HepG2 (cell line): ENCODE measurements at regions not wholly inside any gene's neighbourhood (a gene's known extent, or its start where the extent isn't known, plus 50 kb on each side); places are given as distances from the start of the nearest gene placed in this dataset.

Experiments
- FOXK2 ChIP-seq: fragments of 450-650 bp; IDR thresholded peaks from 2 replicates; pipeline ENCODE4 v1.6.1; 2016
- HOXA7 ChIP-seq: sonication (generic); formaldehyde crosslinking; IDR thresholded peaks from 2 replicates; pipeline ENCODE4 v1.8.1; 2022; ENCODE audit warnings: mild to moderate bottlenecking, missing genetic modification reagents, moderate library complexity
- JARID2 ChIP-seq: sonication (generic); formaldehyde crosslinking; IDR thresholded peaks from 2 replicates; pipeline ENCODE4 v1.8.1; 2023; ENCODE audit warnings: missing genetic modification reagents, inconsistent platforms; ENCODE audit not compliant: insufficient replicate concordance
- KMT2B ChIP-seq: IDR thresholded peaks from 2 replicates; pipeline ENCODE4 v1.6.1; 2016; ENCODE audit warnings: missing genetic modification reagents, missing compliant biosample characterization
- MED1 ChIP-seq: sonication (generic); formaldehyde crosslinking; IDR thresholded peaks from 2 replicates; pipeline ENCODE4 v1.4.0; 2020; ENCODE audit warnings: missing genetic modification reagents
- MZF1 ChIP-seq: sonication (generic); formaldehyde crosslinking; IDR thresholded peaks from 2 replicates; pipeline ENCODE4 v1.8.1; 2023; ENCODE audit warnings: mild to moderate bottlenecking, missing genetic modification reagents, borderline replicate concordance
- POGZ ChIP-seq: sonication (generic); formaldehyde crosslinking; IDR thresholded peaks from 2 replicates; pipeline ENCODE4 v1.4.0; 2020; ENCODE audit warnings: mild to moderate bottlenecking, missing genetic modification reagents
- RBFOX2 ChIP-seq: fragments of 200-400 bp; formaldehyde crosslinking; IDR thresholded peaks from 2 replicates; pipeline ENCODE4 v1.6.1; 2017; ENCODE audit warnings: low read depth, mild to moderate bottlenecking, low read length
- SOX13 ChIP-seq, 3 experiments: fragments of 450-650 bp in 1 of 3; sonication (generic) in 1 of 3; formaldehyde crosslinking in 1 of 3; IDR thresholded peaks in 2 of 3; conservative IDR thresholded peaks in 1 of 3; 2 replicates each; pipeline versions ENCODE4 v1.5.0 to v1.6.1; 2016 to 2020; ENCODE audit warnings: antibody characterized with exemption in 1 of 3, mild to moderate bottlenecking in 1 of 3, missing compliant biosample characterization in 1 of 3, missing genetic modification reagents in 1 of 3, moderate library complexity in 1 of 3
- ZMYM3 ChIP-seq: sonication (generic); formaldehyde crosslinking; IDR thresholded peaks from 2 replicates; pipeline ENCODE4 v1.5.1; 2020; ENCODE audit warnings: mild to moderate bottlenecking, missing genetic modification reagents
- ZNF10 ChIP-seq: sonication (generic); formaldehyde crosslinking; IDR thresholded peaks from 2 replicates; pipeline ENCODE4 v1.4.0; 2020; ENCODE audit warnings: mild to moderate bottlenecking, low read depth, missing genetic modification reagents, borderline replicate concordance
- ZNF24 ChIP-seq: fragments of 450-650 bp; IDR thresholded peaks from 2 replicates; pipeline ENCODE4 v1.6.1; 2017; ENCODE audit warnings: antibody characterized with exemption, mild to moderate bottlenecking
- ZNF543 ChIP-seq: sonication (generic); formaldehyde crosslinking; IDR thresholded peaks from 2 replicates; pipeline ENCODE4 v1.4.0; 2020; ENCODE audit warnings: mild to moderate bottlenecking, missing genetic modification reagents
- ZNF660 ChIP-seq: sonication (generic); formaldehyde crosslinking; IDR thresholded peaks from 2 replicates; pipeline ENCODE4 v1.5.1; 2020; ENCODE audit warnings: mild to moderate bottlenecking, low read depth, missing genetic modification reagents, borderline replicate concordance
- ZNF737 ChIP-seq: sonication (generic); formaldehyde crosslinking; IDR thresholded peaks from 2 replicates; pipeline ENCODE4 v1.5.0; 2020; ENCODE audit warnings: missing genetic modification reagents, mild to moderate bottlenecking, borderline replicate concordance
- ZSCAN21 ChIP-seq: sonication (generic); formaldehyde crosslinking; IDR thresholded peaks from 2 replicates; pipeline ENCODE4 v1.8.0; 2022; ENCODE audit warnings: mild to moderate bottlenecking, missing genetic modification reagents, moderate library complexity, borderline replicate concordance
- ZSCAN30 ChIP-seq: sonication (generic); formaldehyde crosslinking; IDR thresholded peaks from 2 replicates; pipeline ENCODE4 v1.5.0; 2020; ENCODE audit warnings: mild to moderate bottlenecking, missing genetic modification reagents
- TF ChIP-seq, protein P1 (sequence below): sonication (generic); formaldehyde crosslinking; IDR thresholded peaks from 2 replicates; pipeline ENCODE4 v1.4.0; 2020; ENCODE audit warnings: missing genetic modification reagents
- TF ChIP-seq, protein P2 (sequence below): fragments of 450-650 bp; IDR thresholded peaks from 2 replicates; pipeline ENCODE4 v1.6.1; 2017
- TF ChIP-seq, protein P3 (sequence below): sonication (generic); formaldehyde crosslinking; conservative IDR thresholded peaks from 2 replicates; pipeline ENCODE4 v1.4.0; 2020; ENCODE audit warnings: missing genetic modification reagents
- TF ChIP-seq, protein P4 (sequence below): sonication (generic); formaldehyde crosslinking; conservative IDR thresholded peaks from 2 replicates; pipeline ENCODE4 v1.5.0; 2020; ENCODE audit warnings: missing genetic modification reagents
- TF ChIP-seq, protein P5 (sequence below): sonication (generic); formaldehyde crosslinking; conservative IDR thresholded peaks from 2 replicates; pipeline ENCODE4 v1.8.1; 2023; ENCODE audit warnings: missing genetic modification reagents
- TF ChIP-seq, protein P6 (sequence below): sonication (generic); formaldehyde crosslinking; conservative IDR thresholded peaks from 2 replicates; pipeline ENCODE4 v1.4.0; 2020; ENCODE audit warnings: missing genetic modification reagents

DNA sequence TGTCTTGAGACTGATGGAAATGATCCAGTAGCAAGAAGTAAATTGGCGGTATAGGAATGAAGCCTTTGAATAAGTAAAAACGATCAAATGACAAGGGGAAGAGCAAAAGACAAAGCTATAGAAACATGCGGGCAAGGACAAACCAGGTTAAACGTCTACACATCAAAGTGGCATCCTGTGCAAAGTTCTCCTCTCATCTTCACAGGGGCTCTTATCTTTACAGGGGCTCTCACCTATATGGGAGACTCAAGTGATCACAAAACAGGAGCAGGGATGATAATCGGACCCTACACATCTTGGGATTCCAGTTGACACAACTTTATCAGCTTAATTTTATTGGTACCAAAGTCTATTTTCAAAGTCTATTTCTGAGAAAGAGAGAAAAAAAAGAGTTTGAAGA lies 1778.9 kb upstream of the CELF4 start (continued):
- TF ChIP-seq, protein P1, sequence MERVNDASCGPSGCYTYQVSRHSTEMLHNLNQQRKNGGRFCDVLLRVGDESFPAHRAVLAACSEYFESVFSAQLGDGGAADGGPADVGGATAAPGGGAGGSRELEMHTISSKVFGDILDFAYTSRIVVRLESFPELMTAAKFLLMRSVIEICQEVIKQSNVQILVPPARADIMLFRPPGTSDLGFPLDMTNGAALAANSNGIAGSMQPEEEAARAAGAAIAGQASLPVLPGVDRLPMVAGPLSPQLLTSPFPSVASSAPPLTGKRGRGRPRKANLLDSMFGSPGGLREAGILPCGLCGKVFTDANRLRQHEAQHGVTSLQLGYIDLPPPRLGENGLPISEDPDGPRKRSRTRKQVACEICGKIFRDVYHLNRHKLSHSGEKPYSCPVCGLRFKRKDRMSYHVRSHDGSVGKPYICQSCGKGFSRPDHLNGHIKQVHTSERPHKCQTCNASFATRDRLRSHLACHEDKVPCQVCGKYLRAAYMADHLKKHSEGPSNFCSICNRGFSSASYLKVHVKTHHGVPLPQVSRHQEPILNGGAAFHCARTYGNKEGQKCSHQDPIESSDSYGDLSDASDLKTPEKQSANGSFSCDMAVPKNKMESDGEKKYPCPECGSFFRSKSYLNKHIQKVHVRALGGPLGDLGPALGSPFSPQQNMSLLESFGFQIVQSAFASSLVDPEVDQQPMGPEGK (CRISPR knock-in tag): no peak
- TF ChIP-seq ZNF10 (CRISPR knock-in tag) (no peak), ZNF660 (no peak), HOXA7 (no peak), MED1 (CRISPR knock-in tag) (peak; percentile 73), KMT2B (no peak), JARID2 (no peak), ZNF737 (no peak), POGZ (CRISPR knock-in tag) (peak; percentile 71), ZMYM3 (CRISPR knock-in tag) (no peak), SOX13 (IDR thresholded peaks at IDR 0.05) (peak; percentile 62), SOX13 (CRISPR knock-in tag; conservative IDR thresholded peaks at IDR 0.05 in 1 of 2, IDR thresholded peaks at IDR 0.05 in 1 of 2) (peak in 1 of 2 experiments; percentile 90; a peak in 2 of 4 replicates), ZSCAN30 (0 out of 2 replicates have a peak, but pooled peaks have one; percentile 43), ZSCAN21 (CRISPR knock-in tag) (no peak), ZNF543 (CRISPR knock-in tag) (no peak), MZF1 (CRISPR knock-in tag) (no peak), RBFOX2 (no peak), ZNF24 (no peak), FOXK2 (no peak)
- TF ChIP-seq, protein P2, sequence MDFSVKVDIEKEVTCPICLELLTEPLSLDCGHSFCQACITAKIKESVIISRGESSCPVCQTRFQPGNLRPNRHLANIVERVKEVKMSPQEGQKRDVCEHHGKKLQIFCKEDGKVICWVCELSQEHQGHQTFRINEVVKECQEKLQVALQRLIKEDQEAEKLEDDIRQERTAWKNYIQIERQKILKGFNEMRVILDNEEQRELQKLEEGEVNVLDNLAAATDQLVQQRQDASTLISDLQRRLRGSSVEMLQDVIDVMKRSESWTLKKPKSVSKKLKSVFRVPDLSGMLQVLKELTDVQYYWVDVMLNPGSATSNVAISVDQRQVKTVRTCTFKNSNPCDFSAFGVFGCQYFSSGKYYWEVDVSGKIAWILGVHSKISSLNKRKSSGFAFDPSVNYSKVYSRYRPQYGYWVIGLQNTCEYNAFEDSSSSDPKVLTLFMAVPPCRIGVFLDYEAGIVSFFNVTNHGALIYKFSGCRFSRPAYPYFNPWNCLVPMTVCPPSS: no peak
- TF ChIP-seq, protein P3, sequence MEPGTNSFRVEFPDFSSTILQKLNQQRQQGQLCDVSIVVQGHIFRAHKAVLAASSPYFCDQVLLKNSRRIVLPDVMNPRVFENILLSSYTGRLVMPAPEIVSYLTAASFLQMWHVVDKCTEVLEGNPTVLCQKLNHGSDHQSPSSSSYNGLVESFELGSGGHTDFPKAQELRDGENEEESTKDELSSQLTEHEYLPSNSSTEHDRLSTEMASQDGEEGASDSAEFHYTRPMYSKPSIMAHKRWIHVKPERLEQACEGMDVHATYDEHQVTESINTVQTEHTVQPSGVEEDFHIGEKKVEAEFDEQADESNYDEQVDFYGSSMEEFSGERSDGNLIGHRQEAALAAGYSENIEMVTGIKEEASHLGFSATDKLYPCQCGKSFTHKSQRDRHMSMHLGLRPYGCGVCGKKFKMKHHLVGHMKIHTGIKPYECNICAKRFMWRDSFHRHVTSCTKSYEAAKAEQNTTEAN (CRISPR knock-in tag): no peak
- TF ChIP-seq, protein P4, sequence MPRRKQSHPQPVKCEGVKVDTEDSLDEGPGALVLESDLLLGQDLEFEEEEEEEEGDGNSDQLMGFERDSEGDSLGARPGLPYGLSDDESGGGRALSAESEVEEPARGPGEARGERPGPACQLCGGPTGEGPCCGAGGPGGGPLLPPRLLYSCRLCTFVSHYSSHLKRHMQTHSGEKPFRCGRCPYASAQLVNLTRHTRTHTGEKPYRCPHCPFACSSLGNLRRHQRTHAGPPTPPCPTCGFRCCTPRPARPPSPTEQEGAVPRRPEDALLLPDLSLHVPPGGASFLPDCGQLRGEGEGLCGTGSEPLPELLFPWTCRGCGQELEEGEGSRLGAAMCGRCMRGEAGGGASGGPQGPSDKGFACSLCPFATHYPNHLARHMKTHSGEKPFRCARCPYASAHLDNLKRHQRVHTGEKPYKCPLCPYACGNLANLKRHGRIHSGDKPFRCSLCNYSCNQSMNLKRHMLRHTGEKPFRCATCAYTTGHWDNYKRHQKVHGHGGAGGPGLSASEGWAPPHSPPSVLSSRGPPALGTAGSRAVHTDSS (CRISPR knock-in tag): no peak
- TF ChIP-seq, protein P5, sequence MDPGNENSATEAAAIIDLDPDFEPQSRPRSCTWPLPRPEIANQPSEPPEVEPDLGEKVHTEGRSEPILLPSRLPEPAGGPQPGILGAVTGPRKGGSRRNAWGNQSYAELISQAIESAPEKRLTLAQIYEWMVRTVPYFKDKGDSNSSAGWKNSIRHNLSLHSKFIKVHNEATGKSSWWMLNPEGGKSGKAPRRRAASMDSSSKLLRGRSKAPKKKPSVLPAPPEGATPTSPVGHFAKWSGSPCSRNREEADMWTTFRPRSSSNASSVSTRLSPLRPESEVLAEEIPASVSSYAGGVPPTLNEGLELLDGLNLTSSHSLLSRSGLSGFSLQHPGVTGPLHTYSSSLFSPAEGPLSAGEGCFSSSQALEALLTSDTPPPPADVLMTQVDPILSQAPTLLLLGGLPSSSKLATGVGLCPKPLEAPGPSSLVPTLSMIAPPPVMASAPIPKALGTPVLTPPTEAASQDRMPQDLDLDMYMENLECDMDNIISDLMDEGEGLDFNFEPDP (CRISPR knock-in tag): no peak
- TF ChIP-seq, protein P6, sequence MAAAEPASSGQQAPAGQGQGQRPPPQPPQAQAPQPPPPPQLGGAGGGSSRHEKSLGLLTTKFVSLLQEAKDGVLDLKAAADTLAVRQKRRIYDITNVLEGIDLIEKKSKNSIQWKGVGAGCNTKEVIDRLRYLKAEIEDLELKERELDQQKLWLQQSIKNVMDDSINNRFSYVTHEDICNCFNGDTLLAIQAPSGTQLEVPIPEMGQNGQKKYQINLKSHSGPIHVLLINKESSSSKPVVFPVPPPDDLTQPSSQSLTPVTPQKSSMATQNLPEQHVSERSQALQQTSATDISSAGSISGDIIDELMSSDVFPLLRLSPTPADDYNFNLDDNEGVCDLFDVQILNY (CRISPR knock-in tag): no peak
